GM23338 (cell line): ENCODE measurements at regions not wholly inside any gene's neighbourhood (a gene's known extent, or its start where the extent isn't known, plus 50 kb on each side); places are given as distances from the start of the nearest gene placed in this dataset.

Experiments
- ATAC-seq: fragments of 200-7000 bp; cut with Tn5 transposase; 3 replicates; pipeline ENCODE4 v1.9.1; 2020
- DNase-seq: peaks from one replicate; pipeline ENCODE4 v3.0.0-alpha.2; 2015; ENCODE audit warnings: low spot score
- H2AFZ ChIP-seq: fragments of 200-600 bp; sonication (generic); 2 replicates; pipeline ENCODE4 v1.8.0; 2016; ENCODE audit warnings: antibody characterized with exemption, mild to moderate bottlenecking, moderate library complexity
- H3F3A ChIP-seq: fragments of 200-600 bp; sonication (generic); replicated peaks from 2 replicates; pipeline ENCODE4 v1.8.0; 2017; ENCODE audit warnings: antibody characterized with exemption, mixed run types, low read depth
- H3K27ac ChIP-seq: fragments of 200-600 bp; sonication (generic); 2 replicates; pipeline ENCODE4 v1.6.1; 2016; ENCODE audit warnings: low read depth
- H3K27me3 ChIP-seq: fragments of 200-600 bp; sonication (generic); 2 replicates; pipeline ENCODE4 v1.8.0; 2016; ENCODE audit warnings: mild to moderate bottlenecking, mixed run types, moderate library complexity; ENCODE audit not compliant: insufficient read depth
- H3K36me3 ChIP-seq: fragments of 200-600 bp; sonication (generic); 2 replicates; pipeline ENCODE4 v1.8.0; 2016; ENCODE audit warnings: mild to moderate bottlenecking; ENCODE audit not compliant: insufficient read depth
- H3K4me1 ChIP-seq: fragments of 200-600 bp; sonication (generic); 2 replicates; pipeline ENCODE4 v1.8.0; 2016; ENCODE audit warnings: mild to moderate bottlenecking, moderate library complexity; ENCODE audit not compliant: insufficient read depth
- H3K4me2 ChIP-seq: fragments of 200-600 bp; sonication (generic); 2 replicates; pipeline ENCODE4 v1.7.1; 2017; ENCODE audit warnings: mixed run types
- H3K4me3 ChIP-seq: fragments of 200-600 bp; sonication (generic); 2 replicates; pipeline ENCODE4 v1.6.1; 2016; ENCODE audit warnings: mixed run types
- H3K79me2 ChIP-seq: fragments of 200-600 bp; sonication (generic); replicated peaks from 2 replicates; pipeline ENCODE4 v1.8.0; 2017; ENCODE audit warnings: mild to moderate bottlenecking; ENCODE audit not compliant: insufficient read depth
- H3K9me2 ChIP-seq: fragments of 200-600 bp; sonication (generic); 2 replicates; pipeline ENCODE4 v1.8.0; 2017; ENCODE audit not compliant: insufficient read depth
- H4K20me1 ChIP-seq: fragments of 200-600 bp; sonication (generic); replicated peaks from 2 replicates; pipeline ENCODE4 v1.8.0; 2017; ENCODE audit warnings: mild to moderate bottlenecking; ENCODE audit not compliant: insufficient read depth
- H3K27ac Mint-ChIP-seq: 2 replicates; pipeline ENCODE4 v1.8.0; 2020; ENCODE audit warnings: inconsistent platforms, mild to moderate bottlenecking, moderate library complexity, mixed read lengths
- H3K27me3 Mint-ChIP-seq: 3 replicates; pipeline ENCODE4 v1.8.0; 2022; ENCODE audit warnings: low read depth, mild to moderate bottlenecking, moderate library complexity, mixed read lengths, inconsistent platforms; ENCODE audit not compliant: insufficient read depth, poor library complexity
- H3K36me3 Mint-ChIP-seq: 3 replicates; pipeline ENCODE4 v1.8.0; 2021; ENCODE audit warnings: low read depth, mild to moderate bottlenecking, inconsistent platforms, moderate library complexity, mixed read lengths
- H3K4me1 Mint-ChIP-seq: 3 replicates; pipeline ENCODE4 v1.8.0; 2020; ENCODE audit warnings: mild to moderate bottlenecking, inconsistent platforms, mixed read lengths
- H3K4me3 Mint-ChIP-seq: 3 replicates; pipeline ENCODE4 v1.8.0; 2021; ENCODE audit warnings: moderate library complexity, mild to moderate bottlenecking, inconsistent platforms, mixed read lengths
- H3K9me3 Mint-ChIP-seq: 3 replicates; pipeline ENCODE4 v1.8.0; 2020; ENCODE audit warnings: moderate library complexity, mild to moderate bottlenecking, inconsistent platforms, mixed read lengths
- EZH2 ChIP-seq: fragments of 200-600 bp; sonication (generic); IDR thresholded peaks from one replicate; pipeline ENCODE4 v1.8.0; 2017; ENCODE audit warnings: antibody characterized with exemption, mild to moderate bottlenecking, low read depth; ENCODE audit not compliant: unreplicated experiment
- EZH2phosphoT487 ChIP-seq: fragments of 200-600 bp; sonication (generic); IDR thresholded peaks from one replicate; pipeline ENCODE4 v1.8.1; 2018; ENCODE audit warnings: antibody characterized with exemption; ENCODE audit not compliant: unreplicated experiment
- JUNB ChIP-seq: IDR thresholded peaks from one replicate; pipeline ENCODE4 v1.6.1; 2016; ENCODE audit warnings: antibody characterized with exemption; ENCODE audit not compliant: unreplicated experiment
- NANOG ChIP-seq: IDR thresholded peaks from 2 replicates; pipeline ENCODE4 v1.6.1; 2016; ENCODE audit warnings: antibody characterized with exemption, borderline replicate concordance
- POLR2AphosphoS5 ChIP-seq: IDR thresholded peaks from 2 replicates; pipeline ENCODE4 v1.6.1; 2016; ENCODE audit warnings: antibody characterized with exemption, low read depth
- ZNF114 ChIP-seq: fragments of 250-450 bp; sonication (Bioruptor Pico); IDR thresholded peaks from 2 replicates; pipeline ENCODE4 v1.5.0; 2020; ENCODE audit warnings: mild to moderate bottlenecking, moderate library complexity
- ZNF331 ChIP-seq: fragments of 250-450 bp; sonication (Bioruptor Pico); IDR thresholded peaks from 2 replicates; pipeline ENCODE4 v1.5.0; 2020; ENCODE audit warnings: low read depth, mild to moderate bottlenecking, moderate library complexity
- TF ChIP-seq, protein P1 (sequence below): IDR thresholded peaks from 2 replicates; pipeline ENCODE4 v1.6.1; 2016; ENCODE audit warnings: antibody characterized with exemption
- TF ChIP-seq, protein P2 (sequence below), 2 experiments: fragments of 200-600 bp in 1 of 2; sonication (generic) in 1 of 2; conservative IDR thresholded peaks; 2 replicates each; pipeline versions ENCODE4 v1.5.1 to v1.6.1; 2016 to 2017; ENCODE audit warnings: antibody characterized with exemption in 2 of 2, low read depth in 2 of 2, mild to moderate bottlenecking in 2 of 2, moderate library complexity in 1 of 2
- TF ChIP-seq, protein P3 (sequence below): IDR thresholded peaks from one replicate; pipeline ENCODE4 v1.6.1; 2018; ENCODE audit warnings: antibody characterized with exemption; ENCODE audit not compliant: unreplicated experiment

DNA sequence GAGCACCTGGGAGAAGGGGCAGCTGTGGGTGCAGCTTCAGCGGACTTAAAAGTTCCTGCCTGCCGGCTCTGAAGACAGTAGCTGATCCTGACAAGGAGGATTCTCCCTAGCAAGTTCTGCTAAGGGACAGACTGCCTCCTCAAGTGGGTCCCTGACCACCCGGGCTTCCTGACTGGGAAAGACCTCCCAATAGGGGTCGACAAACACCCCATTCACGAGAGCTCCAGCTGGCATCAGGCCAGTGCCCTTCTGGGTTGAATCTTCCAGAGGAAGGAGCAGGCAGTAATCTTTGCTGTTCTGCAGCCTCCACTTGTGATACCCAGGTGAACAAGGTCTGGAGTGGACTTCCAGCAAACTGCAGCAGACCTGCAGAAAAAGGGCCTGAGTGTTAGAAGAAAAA, 632.9 kb downstream of the CCDC85A start:
- no peak overlapping the region for H3K4me3 ChIP-seq
- no peak overlapping the region for H3K4me3 Mint-ChIP-seq
- ATAC-seq (no peak), DNase-seq (no peak)
- H3K36me3 Mint-ChIP-seq: 0 out of 3 replicates have a peak, but pooled peaks cover 4% of the 10 kb centered on the region
- 0 out of 2 replicates have a peak, but pooled peaks cover 4% of the 10 kb centered on the region for H3K9me2 ChIP-seq
- H3K4me1 ChIP-seq: no peaks in the 10 kb centered on the region
- no peaks in the 10 kb centered on the region for H3K79me2 ChIP-seq
- H3K36me3 ChIP-seq: no peaks in the 10 kb centered on the region
- H3K27ac Mint-ChIP-seq: no peak overlapping the region
- no peak overlapping the region for H3K4me2 ChIP-seq
- H4K20me1 ChIP-seq: no peaks in the 10 kb centered on the region
- no peaks in the 10 kb centered on the region for H3F3A ChIP-seq
- TF ChIP-seq EZH2: no peak
- TF ChIP-seq JUNB: no peak
- TF ChIP-seq EZH2phosphoT487: no peak
- no peak for TF ChIP-seq NANOG
- TF ChIP-seq ZNF114 (CRISPR knock-in tag): no peak
- H3K27me3 ChIP-seq: no peaks in the 10 kb centered on the region
- H3K27me3 Mint-ChIP-seq: no peaks in the 10 kb centered on the region
- H3K4me1 Mint-ChIP-seq: no peaks in the 10 kb centered on the region
- peaks cover 13% of the 10 kb centered on the region for H3K9me3 Mint-ChIP-seq
- H3K27ac ChIP-seq: no peak overlapping the region
- no peak overlapping the region for H2AFZ ChIP-seq

DNA sequence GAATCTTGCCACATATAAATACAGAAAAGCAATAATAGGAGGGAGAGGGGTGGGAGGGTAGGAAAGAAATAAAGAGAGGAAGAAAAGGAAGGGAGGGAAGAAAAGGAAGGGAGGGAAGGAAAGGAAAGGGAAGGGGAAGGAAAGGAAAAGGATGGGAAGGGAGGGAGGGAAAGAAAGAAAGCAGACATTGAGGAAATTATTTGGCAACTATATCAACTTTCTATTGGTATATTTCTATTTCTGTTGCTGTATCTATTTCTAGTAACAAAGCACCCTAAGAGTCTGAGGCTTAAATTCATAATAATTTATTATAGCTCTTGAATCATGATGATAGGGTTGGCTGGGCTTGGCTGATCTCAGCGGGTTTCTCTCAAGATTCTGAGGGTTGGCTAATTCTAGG, 648.0 kb downstream of the CCDC85A start:
- Histone ChIP-seq H3K4me1 (no peaks in the 10 kb centered on the region), H3K79me2 (no peaks in the 10 kb centered on the region), H2AFZ (peak overlapping the region; percentile 25; the same call in 1 of the 2 replicates), H3K36me3 (no peaks in the 10 kb centered on the region), H3K4me2 (no peak overlapping the region), H4K20me1 (no peaks in the 10 kb centered on the region), H3K4me3 (no peak overlapping the region), H3K9me2 (peaks cover 9% of the 10 kb centered on the region; the same call in 1 of the 2 replicates), H3K27me3 (no peaks in the 10 kb centered on the region), H3F3A (no peaks in the 10 kb centered on the region), H3K27ac (no peak overlapping the region)
- TF ChIP-seq, protein P1, sequence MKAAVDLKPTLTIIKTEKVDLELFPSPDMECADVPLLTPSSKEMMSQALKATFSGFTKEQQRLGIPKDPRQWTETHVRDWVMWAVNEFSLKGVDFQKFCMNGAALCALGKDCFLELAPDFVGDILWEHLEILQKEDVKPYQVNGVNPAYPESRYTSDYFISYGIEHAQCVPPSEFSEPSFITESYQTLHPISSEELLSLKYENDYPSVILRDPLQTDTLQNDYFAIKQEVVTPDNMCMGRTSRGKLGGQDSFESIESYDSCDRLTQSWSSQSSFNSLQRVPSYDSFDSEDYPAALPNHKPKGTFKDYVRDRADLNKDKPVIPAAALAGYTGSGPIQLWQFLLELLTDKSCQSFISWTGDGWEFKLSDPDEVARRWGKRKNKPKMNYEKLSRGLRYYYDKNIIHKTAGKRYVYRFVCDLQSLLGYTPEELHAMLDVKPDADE: no peak
- no peak for TF ChIP-seq POLR2AphosphoS5
- TF ChIP-seq ZNF114 (CRISPR knock-in tag): no peak
- TF ChIP-seq, protein P2, sequence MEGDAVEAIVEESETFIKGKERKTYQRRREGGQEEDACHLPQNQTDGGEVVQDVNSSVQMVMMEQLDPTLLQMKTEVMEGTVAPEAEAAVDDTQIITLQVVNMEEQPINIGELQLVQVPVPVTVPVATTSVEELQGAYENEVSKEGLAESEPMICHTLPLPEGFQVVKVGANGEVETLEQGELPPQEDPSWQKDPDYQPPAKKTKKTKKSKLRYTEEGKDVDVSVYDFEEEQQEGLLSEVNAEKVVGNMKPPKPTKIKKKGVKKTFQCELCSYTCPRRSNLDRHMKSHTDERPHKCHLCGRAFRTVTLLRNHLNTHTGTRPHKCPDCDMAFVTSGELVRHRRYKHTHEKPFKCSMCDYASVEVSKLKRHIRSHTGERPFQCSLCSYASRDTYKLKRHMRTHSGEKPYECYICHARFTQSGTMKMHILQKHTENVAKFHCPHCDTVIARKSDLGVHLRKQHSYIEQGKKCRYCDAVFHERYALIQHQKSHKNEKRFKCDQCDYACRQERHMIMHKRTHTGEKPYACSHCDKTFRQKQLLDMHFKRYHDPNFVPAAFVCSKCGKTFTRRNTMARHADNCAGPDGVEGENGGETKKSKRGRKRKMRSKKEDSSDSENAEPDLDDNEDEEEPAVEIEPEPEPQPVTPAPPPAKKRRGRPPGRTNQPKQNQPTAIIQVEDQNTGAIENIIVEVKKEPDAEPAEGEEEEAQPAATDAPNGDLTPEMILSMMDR (conservative IDR thresholded peaks at IDR 0.05; ENCODE audit: low read depth in 2 of 2): no peak
- ATAC-seq (no peak), DNase-seq (no peak)
- no peak overlapping the region for H3K4me3 Mint-ChIP-seq
- H3K4me1 Mint-ChIP-seq: no peaks in the 10 kb centered on the region
- H3K27ac Mint-ChIP-seq: no peak overlapping the region
- H3K27me3 Mint-ChIP-seq: peaks cover 2% of the 10 kb centered on the region
- H3K36me3 Mint-ChIP-seq: no peaks in the 10 kb centered on the region
- H3K9me3 Mint-ChIP-seq: no peaks in the 10 kb centered on the region

DNA sequence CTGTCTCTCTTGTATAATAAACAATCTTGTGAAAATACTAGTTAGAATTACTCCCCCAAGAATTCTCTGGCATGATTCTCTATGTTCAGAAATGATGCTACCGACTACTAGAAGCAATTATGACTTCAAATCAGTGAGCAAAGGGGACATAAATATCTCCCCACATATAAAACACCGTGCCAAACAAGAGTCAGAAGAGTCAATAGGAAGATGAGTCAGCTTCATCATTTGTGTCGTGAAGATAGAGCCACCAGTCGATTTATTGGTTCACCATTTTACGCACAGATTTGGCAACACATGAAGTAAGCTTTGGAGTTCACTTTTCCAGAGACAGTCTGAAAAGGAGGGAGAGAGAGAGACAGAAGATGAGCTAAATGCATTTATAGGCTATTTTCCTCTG, 650.9 kb downstream of the CCDC85A start:
- H3K79me2 ChIP-seq: no peaks in the 10 kb centered on the region
- no peaks in the 10 kb centered on the region for H3K36me3 Mint-ChIP-seq
- no peaks in the 10 kb centered on the region for H3K36me3 ChIP-seq
- no peak overlapping the region for H2AFZ ChIP-seq
- H3K4me3 ChIP-seq: no peak overlapping the region
- H3K4me1 ChIP-seq: no peaks in the 10 kb centered on the region
- no peaks in the 10 kb centered on the region for H3K4me1 Mint-ChIP-seq
- H3K27ac ChIP-seq: no peak overlapping the region
- H3K27ac Mint-ChIP-seq: no peak overlapping the region
- H3K9me2 ChIP-seq: 0 out of 2 replicates have a peak, but pooled peaks cover 4% of the 10 kb centered on the region
- no peaks in the 10 kb centered on the region for H4K20me1 ChIP-seq
- H3K27me3 ChIP-seq: no peaks in the 10 kb centered on the region
- ATAC-seq: no peak
- no peak overlapping the region for H3K4me3 Mint-ChIP-seq
- H3K27me3 Mint-ChIP-seq: no peaks in the 10 kb centered on the region
- no peaks in the 10 kb centered on the region for H3F3A ChIP-seq
- DNase-seq: no peak
- no peak overlapping the region for H3K4me2 ChIP-seq
- peaks cover 9% of the 10 kb centered on the region; the same call in 2 of the 3 replicates for H3K9me3 Mint-ChIP-seq
- TF ChIP-seq, protein P1: no peak
- no peak for TF ChIP-seq ZNF331 (CRISPR knock-in tag)
- TF ChIP-seq, protein P3, sequence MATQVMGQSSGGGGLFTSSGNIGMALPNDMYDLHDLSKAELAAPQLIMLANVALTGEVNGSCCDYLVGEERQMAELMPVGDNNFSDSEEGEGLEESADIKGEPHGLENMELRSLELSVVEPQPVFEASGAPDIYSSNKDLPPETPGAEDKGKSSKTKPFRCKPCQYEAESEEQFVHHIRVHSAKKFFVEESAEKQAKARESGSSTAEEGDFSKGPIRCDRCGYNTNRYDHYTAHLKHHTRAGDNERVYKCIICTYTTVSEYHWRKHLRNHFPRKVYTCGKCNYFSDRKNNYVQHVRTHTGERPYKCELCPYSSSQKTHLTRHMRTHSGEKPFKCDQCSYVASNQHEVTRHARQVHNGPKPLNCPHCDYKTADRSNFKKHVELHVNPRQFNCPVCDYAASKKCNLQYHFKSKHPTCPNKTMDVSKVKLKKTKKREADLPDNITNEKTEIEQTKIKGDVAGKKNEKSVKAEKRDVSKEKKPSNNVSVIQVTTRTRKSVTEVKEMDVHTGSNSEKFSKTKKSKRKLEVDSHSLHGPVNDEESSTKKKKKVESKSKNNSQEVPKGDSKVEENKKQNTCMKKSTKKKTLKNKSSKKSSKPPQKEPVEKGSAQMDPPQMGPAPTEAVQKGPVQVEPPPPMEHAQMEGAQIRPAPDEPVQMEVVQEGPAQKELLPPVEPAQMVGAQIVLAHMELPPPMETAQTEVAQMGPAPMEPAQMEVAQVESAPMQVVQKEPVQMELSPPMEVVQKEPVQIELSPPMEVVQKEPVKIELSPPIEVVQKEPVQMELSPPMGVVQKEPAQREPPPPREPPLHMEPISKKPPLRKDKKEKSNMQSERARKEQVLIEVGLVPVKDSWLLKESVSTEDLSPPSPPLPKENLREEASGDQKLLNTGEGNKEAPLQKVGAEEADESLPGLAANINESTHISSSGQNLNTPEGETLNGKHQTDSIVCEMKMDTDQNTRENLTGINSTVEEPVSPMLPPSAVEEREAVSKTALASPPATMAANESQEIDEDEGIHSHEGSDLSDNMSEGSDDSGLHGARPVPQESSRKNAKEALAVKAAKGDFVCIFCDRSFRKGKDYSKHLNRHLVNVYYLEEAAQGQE: no peak
- TF ChIP-seq ZNF114 (CRISPR knock-in tag): no peak
- no peak for TF ChIP-seq POLR2AphosphoS5
